ENCODE measurements at regions not wholly inside any gene's neighbourhood (a gene's known extent, or its start where the extent isn't known, plus 50 kb on each side); places are given as distances from the start of the nearest gene placed in this dataset.

DNA sequence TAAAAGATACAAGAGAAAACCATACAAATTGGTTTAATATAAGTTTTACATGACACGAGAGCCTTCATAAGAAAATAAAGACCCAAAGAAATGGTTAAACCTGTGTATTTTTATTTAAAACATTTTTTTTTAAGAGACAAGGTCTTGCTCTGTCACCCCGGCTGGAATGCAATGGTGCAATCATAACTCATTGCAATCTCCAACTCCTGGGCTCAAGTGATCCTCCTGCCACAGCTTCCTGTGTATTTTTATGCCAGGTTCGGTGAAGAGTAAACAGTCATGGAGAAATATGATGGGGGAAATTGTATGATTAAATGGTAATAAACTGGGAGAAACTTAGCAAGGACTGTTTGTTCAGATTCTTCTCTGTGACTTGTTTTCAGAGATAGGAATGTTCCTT lies 441.0 kb downstream of the TUSC7 start:
- no peak for DNase-seq (ENCODE audit: low read depth)
- TF ChIP-seq, protein P1, sequence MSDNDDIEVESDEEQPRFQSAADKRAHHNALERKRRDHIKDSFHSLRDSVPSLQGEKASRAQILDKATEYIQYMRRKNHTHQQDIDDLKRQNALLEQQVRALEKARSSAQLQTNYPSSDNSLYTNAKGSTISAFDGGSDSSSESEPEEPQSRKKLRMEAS (IDR thresholded peaks at IDR 0.05; ENCODE audit: low read depth, low read length) = no peak
- no peak for TF ChIP-seq POLR2A (IDR thresholded peaks at IDR 0.05; ENCODE audit: extremely low read depth, insufficient read length)
- TF ChIP-seq, protein P2, sequence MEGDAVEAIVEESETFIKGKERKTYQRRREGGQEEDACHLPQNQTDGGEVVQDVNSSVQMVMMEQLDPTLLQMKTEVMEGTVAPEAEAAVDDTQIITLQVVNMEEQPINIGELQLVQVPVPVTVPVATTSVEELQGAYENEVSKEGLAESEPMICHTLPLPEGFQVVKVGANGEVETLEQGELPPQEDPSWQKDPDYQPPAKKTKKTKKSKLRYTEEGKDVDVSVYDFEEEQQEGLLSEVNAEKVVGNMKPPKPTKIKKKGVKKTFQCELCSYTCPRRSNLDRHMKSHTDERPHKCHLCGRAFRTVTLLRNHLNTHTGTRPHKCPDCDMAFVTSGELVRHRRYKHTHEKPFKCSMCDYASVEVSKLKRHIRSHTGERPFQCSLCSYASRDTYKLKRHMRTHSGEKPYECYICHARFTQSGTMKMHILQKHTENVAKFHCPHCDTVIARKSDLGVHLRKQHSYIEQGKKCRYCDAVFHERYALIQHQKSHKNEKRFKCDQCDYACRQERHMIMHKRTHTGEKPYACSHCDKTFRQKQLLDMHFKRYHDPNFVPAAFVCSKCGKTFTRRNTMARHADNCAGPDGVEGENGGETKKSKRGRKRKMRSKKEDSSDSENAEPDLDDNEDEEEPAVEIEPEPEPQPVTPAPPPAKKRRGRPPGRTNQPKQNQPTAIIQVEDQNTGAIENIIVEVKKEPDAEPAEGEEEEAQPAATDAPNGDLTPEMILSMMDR (IDR thresholded peaks at IDR 0.05; ENCODE audit: low read depth, low read length) = no peak
- no peak for TF ChIP-seq MYC (IDR thresholded peaks at IDR 0.05; ENCODE audit: low read depth, low read length)
- H3K4me3 ChIP-seq (ENCODE audit: low read depth, low read length) = no peak overlapping the region

DNA sequence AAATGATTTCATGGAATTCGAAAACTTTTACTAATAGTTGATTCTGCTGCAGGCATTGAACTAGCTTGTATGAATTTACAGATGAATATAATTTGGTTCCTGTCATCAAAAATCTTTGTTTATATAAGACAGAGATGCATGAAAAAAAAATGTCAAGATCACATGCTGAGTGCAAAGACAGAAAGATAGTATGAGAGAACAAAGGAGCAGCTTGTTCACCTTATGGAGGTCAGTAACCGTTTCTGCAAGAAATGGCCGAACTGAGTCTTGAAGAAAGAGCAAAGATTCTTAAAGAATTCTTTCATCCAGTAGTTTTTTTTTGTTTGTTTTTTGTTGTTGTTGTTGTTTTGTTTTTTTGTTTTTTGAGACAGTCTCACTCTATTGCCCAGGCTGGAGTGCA lies 450.6 kb downstream of the TUSC7 start:
- TF ChIP-seq, protein P2 (IDR thresholded peaks at IDR 0.05; ENCODE audit: low read depth, low read length) = no peak
- TF ChIP-seq, protein P1 (IDR thresholded peaks at IDR 0.05; ENCODE audit: low read depth, low read length) = no peak
- TF ChIP-seq POLR2A (IDR thresholded peaks at IDR 0.05; ENCODE audit: extremely low read depth, insufficient read length) = no peak
- H3K4me3 ChIP-seq (ENCODE audit: low read depth, low read length) = no peak overlapping the region
- DNase-seq (ENCODE audit: low read depth) = no peak

DNA sequence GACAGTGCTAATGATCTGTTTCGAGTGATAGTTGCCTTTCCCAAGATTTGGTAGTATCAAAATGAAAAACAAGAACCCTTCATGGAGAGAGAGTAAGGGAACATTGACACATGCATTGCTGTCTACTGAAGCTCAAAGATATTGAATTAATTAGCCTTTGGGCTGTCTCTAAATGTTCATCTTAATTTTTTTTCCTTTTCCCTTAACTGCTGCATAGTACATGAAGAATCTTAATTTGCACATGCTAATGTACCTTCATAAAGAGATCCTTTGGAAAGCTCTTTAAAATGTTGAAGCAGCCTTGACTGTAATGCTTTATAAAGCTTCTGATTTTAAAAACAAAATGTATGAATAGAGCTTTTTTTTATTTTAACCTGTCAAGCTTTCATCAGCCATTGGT lies 452.2 kb downstream of the TUSC7 start:
- TF ChIP-seq, protein P1 (IDR thresholded peaks at IDR 0.05; ENCODE audit: low read depth, low read length) = no peak
- TF ChIP-seq, protein P2 (IDR thresholded peaks at IDR 0.05; ENCODE audit: low read depth, low read length) = no peak
- TF ChIP-seq POLR2A (IDR thresholded peaks at IDR 0.05; ENCODE audit: extremely low read depth, insufficient read length) (no peak), MYC (IDR thresholded peaks at IDR 0.05; ENCODE audit: low read depth, low read length) (no peak)
- H3K4me3 ChIP-seq (ENCODE audit: low read depth, low read length) = no peak overlapping the region
- DNase-seq (ENCODE audit: low read depth) = no peak

DNA sequence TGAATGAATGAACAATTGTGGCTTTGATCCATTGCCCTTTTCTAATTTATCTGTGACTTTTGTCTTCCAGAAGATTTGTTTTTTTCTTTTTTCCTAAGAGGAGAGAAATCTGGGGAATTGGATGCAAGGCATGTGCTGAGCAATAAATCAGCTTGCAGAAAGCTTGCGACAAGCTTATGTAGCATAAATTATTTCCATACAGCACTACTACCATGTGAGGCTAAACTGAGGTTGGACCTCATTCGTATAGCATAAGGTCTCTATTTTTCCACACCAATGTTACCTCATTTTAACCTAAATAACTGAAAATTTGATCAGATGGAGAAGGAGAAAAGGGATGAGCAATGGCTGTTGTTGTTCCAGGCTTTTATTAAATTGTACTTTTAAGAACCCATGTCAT lies 455.6 kb downstream of the TUSC7 start:
- no peak for DNase-seq (ENCODE audit: low read depth)
- H3K4me3 ChIP-seq (ENCODE audit: low read depth, low read length) = no peak overlapping the region
- TF ChIP-seq, protein P2 (IDR thresholded peaks at IDR 0.05; ENCODE audit: low read depth, low read length) = no peak
- TF ChIP-seq, protein P1 (IDR thresholded peaks at IDR 0.05; ENCODE audit: low read depth, low read length) = no peak
- TF ChIP-seq MYC (IDR thresholded peaks at IDR 0.05; ENCODE audit: low read depth, low read length) (no peak), POLR2A (IDR thresholded peaks at IDR 0.05; ENCODE audit: extremely low read depth, insufficient read length) (no peak)

DNA sequence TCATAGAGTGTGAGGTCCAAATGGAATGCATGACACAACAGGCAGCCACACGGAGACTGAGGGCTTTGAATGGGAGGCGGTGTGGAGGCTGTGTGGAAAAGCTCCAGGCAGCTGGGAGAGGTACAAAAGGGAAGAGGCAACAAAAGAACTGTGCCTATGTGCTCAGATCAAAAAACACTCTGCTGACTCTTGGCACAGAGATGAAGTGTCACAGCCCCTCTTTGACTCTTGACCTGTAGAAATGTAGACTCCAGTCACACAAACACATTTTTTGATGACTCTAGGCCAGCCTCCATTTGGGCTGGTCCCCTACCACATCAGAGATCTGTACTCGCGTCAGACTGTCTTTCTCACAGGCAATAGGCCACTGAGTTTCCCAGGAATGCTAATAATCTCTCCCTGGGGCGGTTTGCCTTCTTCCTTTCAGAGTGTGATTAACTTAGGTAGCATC lies 456.0 kb downstream of the TUSC7 start:
- no peak overlapping the region for H3K4me3 ChIP-seq (ENCODE audit: low read depth, low read length)
- DNase-seq (ENCODE audit: low read depth) = no peak
- TF ChIP-seq, protein P2 (IDR thresholded peaks at IDR 0.05; ENCODE audit: low read depth, low read length) = no peak

DNA sequence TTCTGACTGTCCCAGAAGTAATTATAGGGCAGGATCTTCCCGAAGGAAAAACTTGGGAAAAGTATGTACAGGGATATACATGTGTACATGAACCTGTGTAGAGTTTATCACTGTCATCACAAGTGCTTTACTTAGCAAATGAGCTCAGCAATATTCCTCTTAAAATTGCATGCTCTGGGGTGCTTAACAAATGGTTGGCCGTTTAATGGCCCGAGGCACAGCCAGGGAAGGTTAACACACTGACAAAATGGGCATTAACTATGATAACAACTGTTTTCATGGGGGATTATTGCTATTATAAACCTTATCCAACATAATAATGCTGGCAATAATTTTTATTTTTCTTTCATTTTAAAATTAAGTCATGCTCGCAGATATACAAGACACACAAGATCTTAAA lies 459.3 kb downstream of the TUSC7 start:
- no peak for DNase-seq (ENCODE audit: low read depth)
- H3K4me3 ChIP-seq (ENCODE audit: low read depth, low read length) = no peak overlapping the region
- TF ChIP-seq, protein P1 (IDR thresholded peaks at IDR 0.05; ENCODE audit: low read depth, low read length) = no peak
- TF ChIP-seq POLR2A (IDR thresholded peaks at IDR 0.05; ENCODE audit: extremely low read depth, insufficient read length) = no peak
- TF ChIP-seq, protein P2 (IDR thresholded peaks at IDR 0.05; ENCODE audit: low read depth, low read length) = no peak
- TF ChIP-seq MYC (IDR thresholded peaks at IDR 0.05; ENCODE audit: low read depth, low read length) = no peak
